Effector memory CD4-positive, alpha-beta T cell (primary cell): ENCODE measurements at regions not wholly inside any gene's neighbourhood (a gene's known extent, or its start where the extent isn't known, plus 50 kb on each side); places are given as distances from the start of the nearest gene placed in this dataset.

Experiments
- DNase-seq, 3 donors: peaks; one replicate each; pipeline ENCODE4 v3.0.0-alpha.2; 2020
- H3K27ac ChIP-seq: 2 replicates; pipeline ENCODE4 v1.7.0; 2013; ENCODE audit warnings: mild to moderate bottlenecking, low read length, moderate library complexity; ENCODE audit not compliant: insufficient read depth, poor library complexity, severe bottlenecking
- H3K27me3 ChIP-seq: replicated peaks from 2 replicates; pipeline ENCODE4 v1.7.0; 2013; ENCODE audit warnings: mild to moderate bottlenecking, low read length; ENCODE audit not compliant: insufficient read depth, control insufficient read depth, poor library complexity, severe bottlenecking
- H3K36me3 ChIP-seq: 2 replicates; pipeline ENCODE4 v1.7.0; 2013; ENCODE audit warnings: mild to moderate bottlenecking, low read length, moderate library complexity; ENCODE audit not compliant: control insufficient read depth, insufficient read depth
- H3K4me1 ChIP-seq: 2 replicates; pipeline ENCODE4 v1.7.0; 2013; ENCODE audit warnings: low read length, mild to moderate bottlenecking; ENCODE audit not compliant: control insufficient read depth, insufficient read depth, poor library complexity, severe bottlenecking
- H3K4me3 ChIP-seq: 2 replicates; pipeline ENCODE4 v1.7.0; 2013; ENCODE audit warnings: low read length, low read depth, mild to moderate bottlenecking; ENCODE audit not compliant: insufficient read depth, poor library complexity, severe bottlenecking
- H3K9me3 ChIP-seq: 2 replicates; pipeline ENCODE4 v1.7.0; 2013; ENCODE audit warnings: mild to moderate bottlenecking, low read length, moderate library complexity; ENCODE audit not compliant: control insufficient read depth

DNA sequence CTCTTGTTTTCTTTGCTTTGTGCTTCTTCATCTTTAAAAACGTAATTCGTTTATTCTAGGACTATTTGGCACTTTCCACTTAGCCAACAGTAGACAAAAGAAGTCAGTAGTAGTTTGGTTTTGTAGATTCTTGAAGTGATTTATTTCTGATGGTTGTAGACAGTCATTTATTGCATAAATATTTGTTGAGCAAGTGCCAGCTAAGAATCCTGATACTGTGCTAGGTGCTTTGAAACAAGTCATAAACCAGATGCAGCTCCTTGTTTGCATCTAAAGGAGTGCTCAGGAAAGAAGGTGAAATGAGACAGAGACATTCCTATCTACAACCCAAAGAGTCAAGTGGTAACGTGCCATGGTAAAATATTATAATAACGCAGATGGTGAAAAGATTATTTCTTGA, 469.1 kb downstream of the GJA1 start:
- Histone ChIP-seq H3K27me3 (no peaks in the 10 kb centered on the region), H3K4me1 (no peaks in the 10 kb centered on the region), H3K4me3 (no peak overlapping the region), H3K9me3 (no peaks in the 10 kb centered on the region), H3K36me3 (no peaks in the 10 kb centered on the region), H3K27ac (no peak overlapping the region)
- no peak for DNase-seq

- Histone ChIP-seq H3K4me1 (no peaks in the 10 kb centered on the region), H3K27me3 (no peaks in the 10 kb centered on the region), H3K36me3 (no peaks in the 10 kb centered on the region), H3K4me3 (no peak overlapping the region), H3K27ac (no peak overlapping the region), H3K9me3 (no peaks in the 10 kb centered on the region)
- DNase-seq: no peak
These were observed 477.5 kb downstream of the GJA1 start for GRCh38 chr6:121912905-121913304.

DNA sequence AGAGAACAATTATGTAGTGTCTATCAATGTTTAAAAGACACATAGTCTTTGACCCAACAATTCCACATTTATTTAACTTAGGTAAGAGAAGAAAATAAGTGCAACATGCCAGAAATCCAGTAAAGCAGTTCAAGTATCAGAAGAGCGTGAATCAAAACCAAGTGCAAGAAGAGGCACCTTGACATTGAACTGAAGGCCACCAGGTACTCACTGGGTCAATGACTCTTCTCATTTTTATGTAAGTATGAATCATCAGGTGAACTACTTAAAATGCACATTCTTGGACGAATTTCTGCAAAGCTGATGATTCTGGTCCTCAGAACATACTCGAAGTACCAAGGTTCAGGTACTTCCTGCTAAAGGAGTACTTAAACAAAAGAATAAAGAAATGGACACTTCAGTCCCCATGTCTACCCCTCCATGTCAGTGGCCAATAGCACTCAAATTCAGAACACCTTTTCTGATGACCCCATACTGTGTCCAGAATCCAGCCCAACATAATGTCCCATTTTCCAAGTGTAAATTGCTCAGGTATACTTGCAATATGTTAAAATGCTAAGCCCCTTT, 481.9 kb downstream of the GJA1 start:
- DNase-seq: no peak
- Histone ChIP-seq H3K4me1 (no peaks in the 10 kb centered on the region), H3K27ac (no peak overlapping the region), H3K36me3 (no peaks in the 10 kb centered on the region), H3K27me3 (no peaks in the 10 kb centered on the region), H3K4me3 (no peak overlapping the region), H3K9me3 (no peaks in the 10 kb centered on the region)

- Histone ChIP-seq H3K27me3 (no peaks in the 10 kb centered on the region), H3K4me1 (no peaks in the 10 kb centered on the region), H3K36me3 (no peaks in the 10 kb centered on the region), H3K4me3 (no peak overlapping the region), H3K9me3 (no peaks in the 10 kb centered on the region), H3K27ac (no peak overlapping the region)
- no peak for DNase-seq
These were observed 481.5 kb upstream of the HSF2 start for GRCh38 chr6:121917834-121918559.

DNA sequence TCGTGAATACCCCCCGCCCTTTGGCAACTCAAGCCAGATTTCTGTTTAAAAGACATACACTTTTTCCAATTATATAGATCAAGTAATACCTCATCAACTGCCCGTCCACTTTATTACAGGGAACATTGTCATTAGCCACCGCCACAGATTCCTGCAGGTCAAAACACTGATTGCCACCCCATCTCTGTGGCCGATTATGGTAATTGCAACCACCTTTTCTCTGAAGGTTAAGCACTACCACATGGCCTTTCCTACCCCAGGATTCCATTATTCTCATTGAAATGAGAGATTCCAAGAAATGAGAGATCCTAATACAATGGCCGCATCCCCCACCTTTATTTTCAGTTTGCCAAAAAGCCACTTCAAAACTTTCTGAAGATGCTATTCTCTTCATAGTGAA, 478.8 kb upstream of the HSF2 start:
- Histone ChIP-seq H3K9me3 (no peaks in the 10 kb centered on the region), H3K36me3 (no peaks in the 10 kb centered on the region), H3K4me3 (no peak overlapping the region), H3K27me3 (no peaks in the 10 kb centered on the region), H3K4me1 (no peaks in the 10 kb centered on the region), H3K27ac (no peak overlapping the region)
- DNase-seq: no peak

GRCh38 chr6:121925024-121925423, 474.4 kb upstream of the HSF2 start:
- Histone ChIP-seq H3K36me3 (no peaks in the 10 kb centered on the region), H3K4me3 (no peak overlapping the region), H3K9me3 (no peaks in the 10 kb centered on the region), H3K4me1 (no peaks in the 10 kb centered on the region), H3K27ac (no peak overlapping the region), H3K27me3 (no peaks in the 10 kb centered on the region)
- DNase-seq: no peak

DNA sequence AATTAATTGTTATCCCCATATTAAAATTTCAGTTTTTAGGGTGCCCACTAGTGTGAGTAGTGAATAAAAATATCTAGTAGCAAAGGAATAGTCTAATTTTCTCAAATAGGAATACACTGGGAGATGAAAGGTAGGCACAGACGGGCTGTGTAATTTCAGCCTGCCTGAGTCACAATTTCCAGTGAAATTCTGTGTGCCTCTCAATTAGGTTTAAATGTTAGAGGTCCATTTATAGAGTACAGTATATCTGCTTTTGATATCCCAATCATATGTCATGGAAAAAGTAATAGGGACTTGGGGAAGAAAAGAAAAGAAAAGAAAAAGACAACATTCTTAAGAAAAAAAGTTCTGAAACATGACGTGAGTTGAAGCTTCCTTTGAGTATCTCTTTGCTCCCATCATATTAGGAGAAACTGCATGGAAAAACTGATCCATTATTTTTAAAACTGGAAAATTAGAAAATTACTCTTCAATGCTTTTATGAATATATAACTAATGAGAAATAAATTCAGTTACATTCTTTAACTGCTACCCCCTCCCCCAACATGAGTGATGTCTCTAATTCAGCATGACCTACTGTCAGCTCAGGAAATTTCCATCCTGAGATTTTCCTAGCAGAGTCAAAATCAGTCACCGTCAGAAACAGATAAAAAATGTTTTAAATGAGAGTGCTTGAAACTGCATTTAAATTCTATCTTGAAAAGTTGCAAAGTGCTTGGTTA, 473.8 kb upstream of the HSF2 start:
- H3K4me1 ChIP-seq: no peaks in the 10 kb centered on the region
- no peak for DNase-seq
- H3K4me3 ChIP-seq: no peak overlapping the region
- H3K27ac ChIP-seq: no peak overlapping the region
- no peaks in the 10 kb centered on the region for H3K9me3 ChIP-seq
- H3K27me3 ChIP-seq: no peaks in the 10 kb centered on the region
- H3K36me3 ChIP-seq: no peaks in the 10 kb centered on the region

DNA sequence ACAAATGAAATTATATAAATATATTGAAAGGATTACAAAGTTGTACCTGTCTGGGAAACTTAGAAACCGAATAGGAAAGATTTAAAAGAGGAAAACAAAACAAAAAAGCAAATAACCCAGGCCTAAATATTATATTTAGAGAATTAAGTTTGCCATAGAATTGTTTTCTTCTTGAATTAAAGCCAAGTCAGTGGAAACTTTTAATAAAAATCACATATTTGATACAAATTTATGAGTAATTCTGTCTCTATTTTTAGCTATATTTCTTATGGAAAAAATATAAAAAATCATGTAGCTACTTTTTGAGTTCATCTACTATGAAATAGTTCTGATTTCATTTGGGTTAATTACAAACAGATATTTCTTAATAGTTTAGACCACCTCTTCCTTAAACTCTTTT, 470.2 kb upstream of the HSF2 start:
- Histone ChIP-seq H3K9me3 (no peaks in the 10 kb centered on the region), H3K27me3 (no peaks in the 10 kb centered on the region), H3K4me3 (no peak overlapping the region), H3K4me1 (no peaks in the 10 kb centered on the region), H3K36me3 (no peaks in the 10 kb centered on the region), H3K27ac (no peak overlapping the region)
- DNase-seq: no peak

- no peak overlapping the region for H3K27ac ChIP-seq
- H3K4me3 ChIP-seq: no peak overlapping the region
- H3K4me1 ChIP-seq: no peaks in the 10 kb centered on the region
- no peaks in the 10 kb centered on the region for H3K9me3 ChIP-seq
- H3K36me3 ChIP-seq: no peaks in the 10 kb centered on the region
- no peak for DNase-seq
- H3K27me3 ChIP-seq: no peaks in the 10 kb centered on the region
These were observed 467.1 kb upstream of the HSF2 start for GRCh38 chr6:121932076-121932991.
